Activated CD8-positive, alpha-beta memory T cell treated with anti-CD3 and anti-CD28 coated beads, Interleukin-2, amount 50 U/mL, for 4 hours (primary cell): ENCODE measurements at regions not wholly inside any gene's neighbourhood (a gene's known extent, or its start where the extent isn't known, plus 50 kb on each side); places are given as distances from the start of the nearest gene placed in this dataset.

Experiments
- DNase-seq: peaks from one replicate; pipeline ENCODE4 v3.0.0-alpha.2; 2020

- no peak for DNase-seq
These were observed 304.5 kb upstream of the FANCL start for GRCh38 chr2:58545300-58546280.

- no peak for DNase-seq
These were observed 302.3 kb upstream of the FANCL start for GRCh38 chr2:58543442-58543841.

GRCh38 chr2:58541511-58541910 lies 300.4 kb upstream of the FANCL start:
- DNase-seq, result no peak

- no peak for DNase-seq
These were observed 299.6 kb upstream of the FANCL start for GRCh38 chr2:58540681-58541080.

- DNase-seq, result no peak
These were observed 298.8 kb upstream of the FANCL start for GRCh38 chr2:58539973-58540372.

GRCh38 chr2:58535990-58536389 lies 294.9 kb upstream of the FANCL start:
- DNase-seq, result no peak

- DNase-seq, result no peak
These were observed 294.1 kb upstream of the FANCL start for GRCh38 chr2:58535182-58535581.

- no peak for DNase-seq
These were observed 292.3 kb upstream of the FANCL start for GRCh38 chr2:58533376-58533775.

GRCh38 chr2:58532641-58533040 lies 291.5 kb upstream of the FANCL start:
- no peak for DNase-seq

- no peak for DNase-seq
These were observed 286.5 kb upstream of the FANCL start for GRCh38 chr2:58527647-58528046.

GRCh38 chr2:58521803-58522554 lies 280.9 kb upstream of the FANCL start:
- DNase-seq, result no peak

- no peak for DNase-seq
These were observed 279.8 kb upstream of the FANCL start for GRCh38 chr2:58520903-58521302.

- DNase-seq, result no peak
These were observed 276.8 kb upstream of the FANCL start for GRCh38 chr2:58517881-58518280.

- DNase-seq, result no peak
These were observed 275.6 kb upstream of the FANCL start for GRCh38 chr2:58516695-58517094.

- no peak for DNase-seq
These were observed 274.9 kb upstream of the FANCL start for GRCh38 chr2:58515827-58516573.

- DNase-seq, result no peak
These were observed 273.1 kb upstream of the FANCL start for GRCh38 chr2:58514252-58514651.

GRCh38 chr2:58512878-58513277 lies 271.8 kb upstream of the FANCL start:
- no peak for DNase-seq

- DNase-seq, result no peak
These were observed 266.9 kb upstream of the FANCL start for GRCh38 chr2:58508006-58508405.

GRCh38 chr2:58503918-58504317 lies 262.8 kb upstream of the FANCL start:
- DNase-seq, result no peak

GRCh38 chr2:58502931-58503330 lies 261.8 kb upstream of the FANCL start:
- no peak for DNase-seq

- no peak for DNase-seq
These were observed 260.4 kb upstream of the FANCL start for GRCh38 chr2:58501371-58502160.

- no peak for DNase-seq
These were observed 256.0 kb upstream of the FANCL start for GRCh38 chr2:58497168-58497567.
